ENCODE measurements at regions not wholly inside any gene's neighbourhood (a gene's known extent, or its start where the extent isn't known, plus 50 kb on each side); places are given as distances from the start of the nearest gene placed in this dataset.

DNA sequence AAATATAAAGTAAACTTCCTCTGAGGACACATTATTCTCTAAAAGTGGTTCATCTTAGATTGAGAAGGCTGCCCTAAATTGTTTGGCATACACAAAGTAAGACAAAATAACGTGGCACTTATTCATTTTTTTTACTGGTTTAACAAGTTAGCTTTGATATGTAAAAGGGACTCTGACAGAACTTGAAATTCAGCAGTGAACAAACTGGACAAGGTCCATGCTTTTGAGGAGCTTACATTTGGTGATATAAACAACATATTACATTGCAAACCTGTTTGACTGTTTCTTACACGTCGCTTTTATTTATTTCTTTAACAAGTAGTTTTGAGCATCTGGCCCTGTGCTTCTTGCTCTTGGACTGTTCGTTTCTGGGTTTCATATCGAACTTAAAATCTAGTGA is 253.1 kb upstream of the POM121L12 start:
- TF ChIP-seq FOSL1 (IDR thresholded peaks at IDR 0.05; ENCODE audit: insufficient read depth, low read depth, low read length): no peak
- TF ChIP-seq RNF2 (IDR thresholded peaks at IDR 0.05; ENCODE audit: borderline replicate concordance, low read depth, low read length, missing control alignments, poor library complexity, severe bottlenecking): no peak
- TF ChIP-seq BCL11A (IDR thresholded peaks at IDR 0.05; ENCODE audit: low read depth in 2 of 2, low read length in 2 of 2): no peak
- TF ChIP-seq YY1 (IDR thresholded peaks at IDR 0.05; ENCODE audit: low read depth, low read length): no peak
- H2BK120ac ChIP-seq (replicated peaks; ENCODE audit: low read depth, low read length): no peak overlapping the region
- no peak overlapping the region for H2AFZ ChIP-seq (ENCODE audit: low read length)
- H3K27me3 ChIP-seq (replicated peaks in 1 of 4; ENCODE audit: control insufficient read depth in 3 of 4, extremely low read depth in 1 of 4, insufficient read depth in 3 of 4, low read length in 3 of 4): no peaks in the 10 kb centered on the region
- no peak overlapping the region for H3K4me3 ChIP-seq (ENCODE audit: extremely low read depth in 1 of 4, insufficient read depth in 2 of 4, low read depth in 3 of 4, low read length in 4 of 4)
- no peak overlapping the region for H2AK5ac ChIP-seq (ENCODE audit: low read depth, low read length)
- no peak overlapping the region for H2BK5ac ChIP-seq (ENCODE audit: low read depth, low read length)
- H3K18ac ChIP-seq (ENCODE audit: extremely low read depth, low read length): no peak overlapping the region
- H4K20me1 ChIP-seq (replicated peaks in 1 of 2; ENCODE audit: control insufficient read depth in 1 of 2, insufficient read depth in 2 of 2, low read length in 2 of 2): no peaks in the 10 kb centered on the region
- no peak overlapping the region for H4K5ac ChIP-seq (ENCODE audit: insufficient read length, low read depth, low read length)
- no peak overlapping the region for H3K9ac ChIP-seq (replicated peaks in 1 of 4; ENCODE audit: extremely low read depth in 1 of 4, low read depth in 3 of 4, low read length in 3 of 4)
- no peak overlapping the region for H3K4ac ChIP-seq (replicated peaks; ENCODE audit: insufficient read length, low read depth, low read length)
- FAIRE-seq (no peak), DNase-seq (ENCODE audit: low read depth in 1 of 2, low spot score in 2 of 2) (no peak)
- H3K27ac ChIP-seq (ENCODE audit: low read depth, low read length): no peak overlapping the region
- no peaks in the 10 kb centered on the region for H3K9me3 ChIP-seq (ENCODE audit: insufficient read depth in 2 of 2, low read depth in 1 of 2, low read length in 1 of 2)
- 89% methylated on average over 5 of the region's 5 CpGs; no CpG with 5 or more reads in 1 of the 2 experiments for WGBS, 2 experiments (ENCODE audit: extremely low coverage in 1 of 2, insufficient coverage in 1 of 2, insufficient read length in 1 of 2, insufficient replicate concordance in 2 of 2, low coverage in 1 of 2, low lambda C conversion rate in 2 of 2, missing lambda C conversion rate in 1 of 2)
- ChIA-PET POLR2A (ENCODE audit: partially characterized antibody) (no interaction called here), CTCF (ENCODE audit: partially characterized antibody) (no interaction called here)
- H3K56ac ChIP-seq (replicated peaks; ENCODE audit: insufficient read length, low read depth, low read length): no peak overlapping the region
- H3K79me1 ChIP-seq (ENCODE audit: low read depth, low read length): no peaks in the 10 kb centered on the region
- H3K4me1 ChIP-seq (replicated peaks in 1 of 4; ENCODE audit: control insufficient read depth in 3 of 4, insufficient read depth in 4 of 4, low read length in 3 of 4): no peaks in the 10 kb centered on the region
- H3K14ac ChIP-seq (ENCODE audit: insufficient read length): no peak overlapping the region
- no peaks in the 10 kb centered on the region for H3K23me2 ChIP-seq (ENCODE audit: low read depth, low read length)
- H4K8ac ChIP-seq (ENCODE audit: extremely low read depth, insufficient read depth, low read length): no peak overlapping the region
- H4K91ac ChIP-seq (replicated peaks; ENCODE audit: insufficient read length, low read length): no peak overlapping the region
- H3K23ac ChIP-seq (ENCODE audit: insufficient read length): no peak overlapping the region
- no peak overlapping the region for H2BK15ac ChIP-seq (ENCODE audit: low read length)
- no peak overlapping the region for H2BK12ac ChIP-seq (ENCODE audit: low read depth, low read length)
- H3K36me3 ChIP-seq (ENCODE audit: control insufficient read depth in 2 of 4, insufficient read depth in 4 of 4, low read length in 3 of 4): no peaks in the 10 kb centered on the region
- H3K4me2 ChIP-seq (ENCODE audit: insufficient read depth in 1 of 2, low read depth in 2 of 2, low read length in 2 of 2): no peak overlapping the region
- H2BK20ac ChIP-seq (ENCODE audit: low read length): no peak overlapping the region
- H3K79me2 ChIP-seq (ENCODE audit: control insufficient read depth in 1 of 2, insufficient read depth in 2 of 2, low read length in 2 of 2): no peaks in the 10 kb centered on the region

Data from H1 (cell line).